IPS-NIHi7 (cell line): ENCODE measurements at regions not wholly inside any gene's neighbourhood (a gene's known extent, or its start where the extent isn't known, plus 50 kb on each side); places are given as distances from the start of the nearest gene placed in this dataset.

Source experiments
- DNase-seq: peaks from one replicate; pipeline ENCODE4 v3.0.0; 2012; ENCODE audit warnings: mixed read lengths; ENCODE audit errors: extremely low spot score

GRCh38 chr6:126147291-126147815, 161.0 kb downstream of the TRMT11 start:
- DNase-seq, result no peak

GRCh38 chr6:126148853-126149252, 162.5 kb downstream of the TRMT11 start:
- no peak for DNase-seq

- no peak for DNase-seq
Observed at GRCh38 chr6:126152372-126152745, 166.0 kb downstream of the TRMT11 start.

GRCh38 chr6:126153661-126154060, 167.3 kb downstream of the TRMT11 start:
- no peak for DNase-seq

GRCh38 chr6:126156973-126157372, 170.6 kb downstream of the TRMT11 start:
- no peak for DNase-seq

- no peak for DNase-seq
Observed at GRCh38 chr6:126167726-126168125, 172.2 kb upstream of the CENPW start.

- no peak for DNase-seq
Observed at GRCh38 chr6:126170433-126170832, 169.5 kb upstream of the CENPW start.

GRCh38 chr6:126170978-126171382, 168.9 kb upstream of the CENPW start:
- peak; percentile 48 for DNase-seq

GRCh38 chr6:126172131-126172530, 167.8 kb upstream of the CENPW start:
- DNase-seq, result no peak

- no peak for DNase-seq
Observed at GRCh38 chr6:126173265-126173664, 166.7 kb upstream of the CENPW start.

GRCh38 chr6:126174697-126175096, 165.2 kb upstream of the CENPW start:
- no peak for DNase-seq

GRCh38 chr6:126175251-126175650, 164.7 kb upstream of the CENPW start:
- DNase-seq, result no peak

- no peak for DNase-seq
Observed at GRCh38 chr6:126176282-126176681, 163.6 kb upstream of the CENPW start.

- no peak for DNase-seq
Observed at GRCh38 chr6:126180585-126180984, 159.3 kb upstream of the CENPW start.

- peak; percentile 41 for DNase-seq
Observed at GRCh38 chr6:126181173-126181741, 158.7 kb upstream of the CENPW start.

- DNase-seq, result no peak
Observed at GRCh38 chr6:126181890-126182289, 158.0 kb upstream of the CENPW start.

- DNase-seq, result no peak
Observed at GRCh38 chr6:126182650-126183311, 157.1 kb upstream of the CENPW start.

GRCh38 chr6:126185774-126186173, 154.1 kb upstream of the CENPW start:
- no peak for DNase-seq

- no peak for DNase-seq
Observed at GRCh38 chr6:126188279-126188909, 151.5 kb upstream of the CENPW start.

- DNase-seq, result no peak
Observed at GRCh38 chr6:126195625-126196236, 144.2 kb upstream of the CENPW start.

GRCh38 chr6:126198631-126199030, 141.3 kb upstream of the CENPW start:
- no peak for DNase-seq

GRCh38 chr6:126199466-126199865, 140.4 kb upstream of the CENPW start:
- no peak for DNase-seq

GRCh38 chr6:126202707-126203106, 137.2 kb upstream of the CENPW start:
- DNase-seq, result no peak
